ENCODE measurements at regions not wholly inside any gene's neighbourhood (a gene's known extent, or its start where the extent isn't known, plus 50 kb on each side); places are given as distances from the start of the nearest gene placed in this dataset.

- peaks cover 0 to 16% of the 10 kb centered on the region in 2 experiments; a peak in 3 of 5 replicates for H3K27me3 ChIP-seq (ENCODE audit: control insufficient read depth in 2 of 2, insufficient read depth in 2 of 2, low read length in 2 of 2)
- no peak overlapping the region for H2AFZ ChIP-seq (ENCODE audit: low read depth, low read length)
- no peaks in the 10 kb centered on the region for H3K9me3 ChIP-seq (replicated peaks; ENCODE audit: control insufficient read depth, insufficient read depth, low read depth, low read length)
- no peaks in the 10 kb centered on the region for H3K4me1 ChIP-seq (replicated peaks in 1 of 2; ENCODE audit: control insufficient read depth in 2 of 2, insufficient read depth in 2 of 2, low read length in 2 of 2)
- 2% methylated on average over 6 of the region's 6 CpGs for WGBS (ENCODE audit: insufficient coverage, low coverage, missing lambda C conversion rate)
- H3K4me2 ChIP-seq (ENCODE audit: insufficient read depth, low read length), result no peak overlapping the region
- no peak overlapping the region for H3K27ac ChIP-seq (ENCODE audit: extremely low read depth, low read depth, low read length)
- no peaks in the 10 kb centered on the region for H4K20me1 ChIP-seq (replicated peaks; ENCODE audit: control insufficient read depth, insufficient read depth, low read length)
- in situ Hi-C loops (cut with MboI), result no loop called here
- FAIRE-seq (no peak), DNase-seq (ENCODE audit: extremely low read depth in 1 of 4, low spot score in 3 of 4) (no peak), ATAC-seq (no peak)
- POLR2A ChIA-PET, result no interaction called here
- no peaks in the 10 kb centered on the region for H3K9me1 ChIP-seq (ENCODE audit: control insufficient read depth, insufficient read depth, low read length)
- intact Hi-C loops (cut with micrococcal nuclease), result no loop called here
- H3K36me3 ChIP-seq (ENCODE audit: control insufficient read depth, insufficient read depth, low read length), result no peaks in the 10 kb centered on the region
- BruUV-seq (replicated peaks), result no TSS peak
- no peaks in the 10 kb centered on the region for H3K79me2 ChIP-seq (ENCODE audit: control insufficient read depth, insufficient read depth, low read length)
- H3K4me3 ChIP-seq, result no peak overlapping the region
- H3K9ac ChIP-seq (ENCODE audit: insufficient read depth in 1 of 2, low read depth in 2 of 2, low read length in 2 of 2), result no peak overlapping the region
- CTCF ChIA-PET (ENCODE audit: low intra/inter-chr PET ratio), result no interaction called here
- TF ChIP-seq PRDM10 (IDR thresholded peaks at IDR 0.05; ENCODE audit: partially characterized antibody), result no peak
- no peak for TF ChIP-seq ZC3H8 (IDR thresholded peaks at IDR 0.05)
- TF ChIP-seq FOXP4 (CRISPR knock-in tag; IDR thresholded peaks at IDR 0.05; ENCODE audit: borderline replicate concordance), result no peak
- TF ChIP-seq, protein P1, sequence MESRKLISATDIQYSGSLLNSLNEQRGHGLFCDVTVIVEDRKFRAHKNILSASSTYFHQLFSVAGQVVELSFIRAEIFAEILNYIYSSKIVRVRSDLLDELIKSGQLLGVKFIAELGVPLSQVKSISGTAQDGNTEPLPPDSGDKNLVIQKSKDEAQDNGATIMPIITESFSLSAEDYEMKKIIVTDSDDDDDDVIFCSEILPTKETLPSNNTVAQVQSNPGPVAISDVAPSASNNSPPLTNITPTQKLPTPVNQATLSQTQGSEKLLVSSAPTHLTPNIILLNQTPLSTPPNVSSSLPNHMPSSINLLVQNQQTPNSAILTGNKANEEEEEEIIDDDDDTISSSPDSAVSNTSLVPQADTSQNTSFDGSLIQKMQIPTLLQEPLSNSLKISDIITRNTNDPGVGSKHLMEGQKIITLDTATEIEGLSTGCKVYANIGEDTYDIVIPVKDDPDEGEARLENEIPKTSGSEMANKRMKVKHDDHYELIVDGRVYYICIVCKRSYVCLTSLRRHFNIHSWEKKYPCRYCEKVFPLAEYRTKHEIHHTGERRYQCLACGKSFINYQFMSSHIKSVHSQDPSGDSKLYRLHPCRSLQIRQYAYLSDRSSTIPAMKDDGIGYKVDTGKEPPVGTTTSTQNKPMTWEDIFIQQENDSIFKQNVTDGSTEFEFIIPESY (CRISPR knock-in tag; IDR thresholded peaks at IDR 0.05), result no peak
- TF ChIP-seq PCBP1 (IDR thresholded peaks at IDR 0.05; ENCODE audit: low read depth, low read length, poor library complexity, severe bottlenecking), result no peak
- TF ChIP-seq ETV5 (CRISPR knock-in tag; IDR thresholded peaks at IDR 0.05; ENCODE audit: low read depth), result no peak
- TF ChIP-seq, protein P2, sequence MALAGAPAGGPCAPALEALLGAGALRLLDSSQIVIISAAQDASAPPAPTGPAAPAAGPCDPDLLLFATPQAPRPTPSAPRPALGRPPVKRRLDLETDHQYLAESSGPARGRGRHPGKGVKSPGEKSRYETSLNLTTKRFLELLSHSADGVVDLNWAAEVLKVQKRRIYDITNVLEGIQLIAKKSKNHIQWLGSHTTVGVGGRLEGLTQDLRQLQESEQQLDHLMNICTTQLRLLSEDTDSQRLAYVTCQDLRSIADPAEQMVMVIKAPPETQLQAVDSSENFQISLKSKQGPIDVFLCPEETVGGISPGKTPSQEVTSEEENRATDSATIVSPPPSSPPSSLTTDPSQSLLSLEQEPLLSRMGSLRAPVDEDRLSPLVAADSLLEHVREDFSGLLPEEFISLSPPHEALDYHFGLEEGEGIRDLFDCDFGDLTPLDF (CRISPR knock-in tag; IDR thresholded peaks at IDR 0.05), result no peak
- TF ChIP-seq PML (IDR thresholded peaks at IDR 0.05; ENCODE audit: low read length), result no peak
- TF ChIP-seq EHMT2 (IDR thresholded peaks at IDR 0.05), result no peak
- TF ChIP-seq RBBP5 (IDR thresholded peaks at IDR 0.05; ENCODE audit: borderline replicate concordance, insufficient read depth, low read length, poor library complexity, severe bottlenecking), result no peak
- no peak for TF ChIP-seq SMARCE1 (IDR thresholded peaks at IDR 0.05)
- TF ChIP-seq, protein P3, sequence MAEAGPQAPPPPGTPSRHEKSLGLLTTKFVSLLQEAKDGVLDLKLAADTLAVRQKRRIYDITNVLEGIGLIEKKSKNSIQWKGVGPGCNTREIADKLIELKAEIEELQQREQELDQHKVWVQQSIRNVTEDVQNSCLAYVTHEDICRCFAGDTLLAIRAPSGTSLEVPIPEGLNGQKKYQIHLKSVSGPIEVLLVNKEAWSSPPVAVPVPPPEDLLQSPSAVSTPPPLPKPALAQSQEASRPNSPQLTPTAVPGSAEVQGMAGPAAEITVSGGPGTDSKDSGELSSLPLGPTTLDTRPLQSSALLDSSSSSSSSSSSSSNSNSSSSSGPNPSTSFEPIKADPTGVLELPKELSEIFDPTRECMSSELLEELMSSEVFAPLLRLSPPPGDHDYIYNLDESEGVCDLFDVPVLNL (CRISPR knock-in tag; IDR thresholded peaks at IDR 0.05; ENCODE audit: low read depth), result no peak
Observed at GRCh38 chr14:89626233-89626806, 209.3 kb upstream of the FOXN3 start.
